GM23338 (cell line): ENCODE measurements at regions not wholly inside any gene's neighbourhood (a gene's known extent, or its start where the extent isn't known, plus 50 kb on each side); places are given as distances from the start of the nearest gene placed in this dataset.

Source experiments
- CREB1 ChIP-seq: fragments of 250-450 bp; sonication (Bioruptor Pico); IDR thresholded peaks from 2 replicates; pipeline ENCODE4 v1.5.0; 2020; ENCODE audit warnings: low read depth, mild to moderate bottlenecking, moderate library complexity
- ETS1 ChIP-seq: IDR thresholded peaks from 2 replicates; pipeline ENCODE4 v1.6.1; 2016; ENCODE audit warnings: antibody characterized with exemption
- EZH2 ChIP-seq: fragments of 200-600 bp; sonication (generic); IDR thresholded peaks from one replicate; pipeline ENCODE4 v1.8.0; 2017; ENCODE audit warnings: antibody characterized with exemption, mild to moderate bottlenecking, low read depth; ENCODE audit not compliant: unreplicated experiment
- EZH2phosphoT487 ChIP-seq: fragments of 200-600 bp; sonication (generic); IDR thresholded peaks from one replicate; pipeline ENCODE4 v1.8.1; 2018; ENCODE audit warnings: antibody characterized with exemption; ENCODE audit not compliant: unreplicated experiment
- JUNB ChIP-seq: IDR thresholded peaks from one replicate; pipeline ENCODE4 v1.6.1; 2016; ENCODE audit warnings: antibody characterized with exemption; ENCODE audit not compliant: unreplicated experiment
- NANOG ChIP-seq: IDR thresholded peaks from 2 replicates; pipeline ENCODE4 v1.6.1; 2016; ENCODE audit warnings: antibody characterized with exemption, borderline replicate concordance
- POLR2AphosphoS5 ChIP-seq: IDR thresholded peaks from 2 replicates; pipeline ENCODE4 v1.6.1; 2016; ENCODE audit warnings: antibody characterized with exemption, low read depth
- STAT1 ChIP-seq: IDR thresholded peaks from one replicate; pipeline ENCODE4 v1.6.1; 2016; ENCODE audit warnings: antibody characterized with exemption; ENCODE audit not compliant: unreplicated experiment
- ZNF114 ChIP-seq: fragments of 250-450 bp; sonication (Bioruptor Pico); IDR thresholded peaks from 2 replicates; pipeline ENCODE4 v1.5.0; 2020; ENCODE audit warnings: mild to moderate bottlenecking, moderate library complexity
- ZNF331 ChIP-seq: fragments of 250-450 bp; sonication (Bioruptor Pico); IDR thresholded peaks from 2 replicates; pipeline ENCODE4 v1.5.0; 2020; ENCODE audit warnings: low read depth, mild to moderate bottlenecking, moderate library complexity
- TF ChIP-seq, protein P1 (sequence below), 2 experiments: fragments of 200-600 bp in 1 of 2; sonication (generic) in 1 of 2; conservative IDR thresholded peaks; 2 replicates each; pipeline versions ENCODE4 v1.5.1 to v1.6.1; 2016 to 2017; ENCODE audit warnings: antibody characterized with exemption in 2 of 2, low read depth in 2 of 2, mild to moderate bottlenecking in 2 of 2, moderate library complexity in 1 of 2
- TF ChIP-seq, protein P2 (sequence below): IDR thresholded peaks from one replicate; pipeline ENCODE4 v1.6.1; 2018; ENCODE audit warnings: antibody characterized with exemption; ENCODE audit not compliant: unreplicated experiment
- TF ChIP-seq, protein P3 (sequence below): fragments of 250-450 bp; sonication (Bioruptor Pico); IDR thresholded peaks from 2 replicates; pipeline ENCODE4 v1.5.0; 2020; ENCODE audit warnings: mild to moderate bottlenecking, moderate library complexity

DNA sequence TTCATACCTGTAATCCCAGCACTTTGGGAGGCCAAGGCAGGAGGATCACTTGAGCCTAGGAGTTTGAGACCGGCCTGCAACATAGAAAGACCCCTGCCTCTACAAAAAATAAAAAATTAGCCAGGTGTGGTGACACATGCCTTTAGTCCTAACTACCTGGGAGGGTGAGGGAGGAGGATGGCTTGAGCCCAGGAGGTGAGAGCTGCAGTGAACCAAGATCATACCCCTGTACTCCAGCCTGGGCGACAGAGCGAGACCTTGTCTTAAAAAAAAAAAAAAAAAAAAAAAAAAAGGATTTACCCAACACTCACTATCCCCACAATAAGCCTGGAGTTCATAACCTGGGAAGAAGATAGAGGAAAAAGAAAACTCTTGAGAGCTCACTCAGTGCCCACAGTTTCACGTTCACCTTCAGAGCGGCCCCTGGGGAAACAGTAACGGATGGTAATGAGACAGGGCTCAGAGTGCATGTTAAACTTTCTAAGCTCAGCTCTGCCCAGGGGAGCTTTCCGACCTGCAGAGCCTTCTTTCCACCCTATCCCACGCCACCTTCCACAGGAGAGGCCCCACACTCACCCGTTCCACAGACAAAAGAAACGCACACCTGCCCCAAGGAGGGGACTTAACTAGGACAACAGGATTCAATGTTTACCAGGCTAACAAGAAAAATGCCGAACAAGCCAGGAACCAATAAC, 259.8 kb upstream of the KLF14 start:
- TF ChIP-seq, protein P1, sequence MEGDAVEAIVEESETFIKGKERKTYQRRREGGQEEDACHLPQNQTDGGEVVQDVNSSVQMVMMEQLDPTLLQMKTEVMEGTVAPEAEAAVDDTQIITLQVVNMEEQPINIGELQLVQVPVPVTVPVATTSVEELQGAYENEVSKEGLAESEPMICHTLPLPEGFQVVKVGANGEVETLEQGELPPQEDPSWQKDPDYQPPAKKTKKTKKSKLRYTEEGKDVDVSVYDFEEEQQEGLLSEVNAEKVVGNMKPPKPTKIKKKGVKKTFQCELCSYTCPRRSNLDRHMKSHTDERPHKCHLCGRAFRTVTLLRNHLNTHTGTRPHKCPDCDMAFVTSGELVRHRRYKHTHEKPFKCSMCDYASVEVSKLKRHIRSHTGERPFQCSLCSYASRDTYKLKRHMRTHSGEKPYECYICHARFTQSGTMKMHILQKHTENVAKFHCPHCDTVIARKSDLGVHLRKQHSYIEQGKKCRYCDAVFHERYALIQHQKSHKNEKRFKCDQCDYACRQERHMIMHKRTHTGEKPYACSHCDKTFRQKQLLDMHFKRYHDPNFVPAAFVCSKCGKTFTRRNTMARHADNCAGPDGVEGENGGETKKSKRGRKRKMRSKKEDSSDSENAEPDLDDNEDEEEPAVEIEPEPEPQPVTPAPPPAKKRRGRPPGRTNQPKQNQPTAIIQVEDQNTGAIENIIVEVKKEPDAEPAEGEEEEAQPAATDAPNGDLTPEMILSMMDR (conservative IDR thresholded peaks at IDR 0.05; ENCODE audit: low read depth in 2 of 2), result no peak
- no peak for TF ChIP-seq ETS1
- no peak for TF ChIP-seq ZNF331
- TF ChIP-seq EZH2phosphoT487, result no peak
- TF ChIP-seq, protein P2, sequence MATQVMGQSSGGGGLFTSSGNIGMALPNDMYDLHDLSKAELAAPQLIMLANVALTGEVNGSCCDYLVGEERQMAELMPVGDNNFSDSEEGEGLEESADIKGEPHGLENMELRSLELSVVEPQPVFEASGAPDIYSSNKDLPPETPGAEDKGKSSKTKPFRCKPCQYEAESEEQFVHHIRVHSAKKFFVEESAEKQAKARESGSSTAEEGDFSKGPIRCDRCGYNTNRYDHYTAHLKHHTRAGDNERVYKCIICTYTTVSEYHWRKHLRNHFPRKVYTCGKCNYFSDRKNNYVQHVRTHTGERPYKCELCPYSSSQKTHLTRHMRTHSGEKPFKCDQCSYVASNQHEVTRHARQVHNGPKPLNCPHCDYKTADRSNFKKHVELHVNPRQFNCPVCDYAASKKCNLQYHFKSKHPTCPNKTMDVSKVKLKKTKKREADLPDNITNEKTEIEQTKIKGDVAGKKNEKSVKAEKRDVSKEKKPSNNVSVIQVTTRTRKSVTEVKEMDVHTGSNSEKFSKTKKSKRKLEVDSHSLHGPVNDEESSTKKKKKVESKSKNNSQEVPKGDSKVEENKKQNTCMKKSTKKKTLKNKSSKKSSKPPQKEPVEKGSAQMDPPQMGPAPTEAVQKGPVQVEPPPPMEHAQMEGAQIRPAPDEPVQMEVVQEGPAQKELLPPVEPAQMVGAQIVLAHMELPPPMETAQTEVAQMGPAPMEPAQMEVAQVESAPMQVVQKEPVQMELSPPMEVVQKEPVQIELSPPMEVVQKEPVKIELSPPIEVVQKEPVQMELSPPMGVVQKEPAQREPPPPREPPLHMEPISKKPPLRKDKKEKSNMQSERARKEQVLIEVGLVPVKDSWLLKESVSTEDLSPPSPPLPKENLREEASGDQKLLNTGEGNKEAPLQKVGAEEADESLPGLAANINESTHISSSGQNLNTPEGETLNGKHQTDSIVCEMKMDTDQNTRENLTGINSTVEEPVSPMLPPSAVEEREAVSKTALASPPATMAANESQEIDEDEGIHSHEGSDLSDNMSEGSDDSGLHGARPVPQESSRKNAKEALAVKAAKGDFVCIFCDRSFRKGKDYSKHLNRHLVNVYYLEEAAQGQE, result no peak
- TF ChIP-seq JUNB, result no peak
- TF ChIP-seq STAT1, result no peak
- no peak for TF ChIP-seq POLR2AphosphoS5
- no peak for TF ChIP-seq ZNF114 (CRISPR knock-in tag)
- no peak for TF ChIP-seq EZH2
- no peak for TF ChIP-seq CREB1 (CRISPR knock-in tag)
- TF ChIP-seq NANOG, result no peak
- TF ChIP-seq, protein P3, sequence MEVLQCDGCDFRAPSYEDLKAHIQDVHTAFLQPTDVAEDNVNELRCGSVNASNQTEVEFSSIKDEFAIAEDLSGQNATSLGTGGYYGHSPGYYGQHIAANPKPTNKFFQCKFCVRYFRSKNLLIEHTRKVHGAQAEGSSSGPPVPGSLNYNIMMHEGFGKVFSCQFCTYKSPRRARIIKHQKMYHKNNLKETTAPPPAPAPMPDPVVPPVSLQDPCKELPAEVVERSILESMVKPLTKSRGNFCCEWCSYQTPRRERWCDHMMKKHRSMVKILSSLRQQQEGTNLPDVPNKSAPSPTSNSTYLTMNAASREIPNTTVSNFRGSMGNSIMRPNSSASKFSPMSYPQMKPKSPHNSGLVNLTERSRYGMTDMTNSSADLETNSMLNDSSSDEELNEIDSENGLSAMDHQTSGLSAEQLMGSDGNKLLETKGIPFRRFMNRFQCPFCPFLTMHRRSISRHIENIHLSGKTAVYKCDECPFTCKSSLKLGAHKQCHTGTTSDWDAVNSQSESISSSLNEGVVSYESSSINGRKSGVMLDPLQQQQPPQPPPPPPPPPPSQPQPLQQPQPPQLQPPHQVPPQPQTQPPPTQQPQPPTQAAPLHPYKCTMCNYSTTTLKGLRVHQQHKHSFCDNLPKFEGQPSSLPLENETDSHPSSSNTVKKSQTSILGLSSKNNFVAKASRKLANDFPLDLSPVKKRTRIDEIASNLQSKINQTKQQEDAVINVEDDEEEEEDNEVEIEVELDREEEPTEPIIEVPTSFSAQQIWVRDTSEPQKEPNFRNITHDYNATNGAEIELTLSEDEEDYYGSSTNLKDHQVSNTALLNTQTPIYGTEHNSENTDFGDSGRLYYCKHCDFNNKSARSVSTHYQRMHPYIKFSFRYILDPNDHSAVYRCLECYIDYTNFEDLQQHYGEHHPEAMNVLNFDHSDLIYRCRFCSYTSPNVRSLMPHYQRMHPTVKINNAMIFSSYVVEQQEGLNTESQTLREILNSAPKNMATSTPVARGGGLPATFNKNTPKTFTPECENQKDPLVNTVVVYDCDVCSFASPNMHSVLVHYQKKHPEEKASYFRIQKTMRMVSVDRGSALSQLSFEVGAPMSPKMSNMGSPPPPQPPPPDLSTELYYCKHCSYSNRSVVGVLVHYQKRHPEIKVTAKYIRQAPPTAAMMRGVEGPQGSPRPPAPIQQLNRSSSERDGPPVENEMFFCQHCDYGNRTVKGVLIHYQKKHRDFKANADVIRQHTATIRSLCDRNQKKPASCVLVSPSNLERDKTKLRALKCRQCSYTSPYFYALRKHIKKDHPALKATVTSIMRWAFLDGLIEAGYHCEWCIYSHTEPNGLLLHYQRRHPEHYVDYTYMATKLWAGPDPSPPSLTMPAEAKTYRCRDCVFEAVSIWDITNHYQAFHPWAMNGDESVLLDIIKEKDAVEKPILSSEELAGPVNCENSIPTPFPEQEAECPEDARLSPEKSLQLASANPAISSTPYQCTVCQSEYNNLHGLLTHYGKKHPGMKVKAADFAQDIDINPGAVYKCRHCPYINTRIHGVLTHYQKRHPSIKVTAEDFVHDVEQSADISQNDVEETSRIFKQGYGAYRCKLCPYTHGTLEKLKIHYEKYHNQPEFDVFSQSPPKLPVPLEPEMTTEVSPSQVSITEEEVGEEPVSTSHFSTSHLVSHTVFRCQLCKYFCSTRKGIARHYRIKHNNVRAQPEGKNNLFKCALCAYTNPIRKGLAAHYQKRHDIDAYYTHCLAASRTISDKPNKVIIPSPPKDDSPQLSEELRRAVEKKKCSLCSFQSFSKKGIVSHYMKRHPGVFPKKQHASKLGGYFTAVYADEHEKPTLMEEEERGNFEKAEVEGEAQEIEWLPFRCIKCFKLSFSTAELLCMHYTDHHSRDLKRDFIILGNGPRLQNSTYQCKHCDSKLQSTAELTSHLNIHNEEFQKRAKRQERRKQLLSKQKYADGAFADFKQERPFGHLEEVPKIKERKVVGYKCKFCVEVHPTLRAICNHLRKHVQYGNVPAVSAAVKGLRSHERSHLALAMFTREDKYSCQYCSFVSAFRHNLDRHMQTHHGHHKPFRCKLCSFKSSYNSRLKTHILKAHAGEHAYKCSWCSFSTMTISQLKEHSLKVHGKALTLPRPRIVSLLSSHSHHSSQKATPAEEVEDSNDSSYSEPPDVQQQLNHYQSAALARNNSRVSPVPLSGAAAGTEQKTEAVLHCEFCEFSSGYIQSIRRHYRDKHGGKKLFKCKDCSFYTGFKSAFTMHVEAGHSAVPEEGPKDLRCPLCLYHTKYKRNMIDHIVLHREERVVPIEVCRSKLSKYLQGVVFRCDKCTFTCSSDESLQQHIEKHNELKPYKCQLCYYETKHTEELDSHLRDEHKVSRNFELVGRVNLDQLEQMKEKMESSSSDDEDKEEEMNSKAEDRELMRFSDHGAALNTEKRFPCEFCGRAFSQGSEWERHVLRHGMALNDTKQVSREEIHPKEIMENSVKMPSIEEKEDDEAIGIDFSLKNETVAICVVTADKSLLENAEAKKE, result no peak
